Suprapubic skin (tissue), 4 donors: ENCODE measurements at regions not wholly inside any gene's neighbourhood (a gene's known extent, or its start where the extent isn't known, plus 50 kb on each side); places are given as distances from the start of the nearest gene placed in this dataset.

ENCODE experiments used
- EP300 ChIP-seq: sonication (generic); formaldehyde crosslinking; IDR thresholded peaks from one replicate; pipeline ENCODE4 v1.6.1; 2017; ENCODE audit warnings: antibody characterized with exemption
- POLR2A ChIP-seq, 2 donors: fragments of 450-650 bp; IDR thresholded peaks; one replicate each; pipeline ENCODE4 v1.6.1; 2017; ENCODE audit warnings: antibody characterized with exemption in 2 of 2, mild to moderate bottlenecking in 2 of 2, moderate library complexity in 2 of 2
- POLR2AphosphoS5 ChIP-seq, 3 donors: sonication (generic); formaldehyde crosslinking; IDR thresholded peaks; one replicate each; pipeline ENCODE4 v1.6.1; 2017; ENCODE audit warnings: antibody characterized with exemption in 3 of 3

- TF ChIP-seq POLR2A (IDR thresholded peaks at IDR 0.05) (no peak), POLR2AphosphoS5 (IDR thresholded peaks at IDR 0.05) (no peak), EP300 (no peak)
These were observed 374.4 kb upstream of the SGCD start for GRCh38 chr5:155952486-155953089.
